NCI-H2107 treated with DMSO at 0.1 percent for 48 hours (cell line): ENCODE measurements at regions not wholly inside any gene's neighbourhood (a gene's known extent, or its start where the extent isn't known, plus 50 kb on each side); places are given as distances from the start of the nearest gene placed in this dataset.

Source experiments
- DNase-seq: peaks from one replicate; lab custom pipeline; 2025; ENCODE audit not compliant: unreplicated experiment; lab: John Stamatoyannopoulos, UW

- DNase-seq = no peak
Observed at GRCh38 chr10:21068026-21068656, 171.0 kb upstream of the NEBL start.

GRCh38 chr10:21065621-21066248 is 168.6 kb upstream of the NEBL start:
- no peak for DNase-seq

DNA sequence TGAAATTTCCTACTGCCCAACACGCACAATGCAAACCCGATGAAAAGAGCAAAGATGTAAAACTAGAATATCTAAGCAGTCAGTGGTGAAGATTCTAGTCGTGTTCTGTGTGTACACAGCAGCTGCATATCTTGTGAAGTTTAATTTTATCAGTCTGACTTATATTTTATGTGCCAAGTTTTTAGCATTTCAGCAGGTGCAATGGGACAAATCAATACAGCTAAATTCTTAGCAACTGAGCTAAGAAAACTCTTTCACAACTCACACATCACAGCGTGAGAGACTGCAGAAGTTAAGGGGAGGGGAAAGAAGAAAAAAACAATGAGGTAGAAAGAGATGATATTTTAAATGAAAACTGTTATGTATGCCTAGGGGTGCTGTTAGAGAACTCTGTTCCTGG is 164.9 kb upstream of the NEBL start:
- no peak for DNase-seq

GRCh38 chr10:21061184-21061583 is 164.1 kb upstream of the NEBL start:
- no peak for DNase-seq

DNA sequence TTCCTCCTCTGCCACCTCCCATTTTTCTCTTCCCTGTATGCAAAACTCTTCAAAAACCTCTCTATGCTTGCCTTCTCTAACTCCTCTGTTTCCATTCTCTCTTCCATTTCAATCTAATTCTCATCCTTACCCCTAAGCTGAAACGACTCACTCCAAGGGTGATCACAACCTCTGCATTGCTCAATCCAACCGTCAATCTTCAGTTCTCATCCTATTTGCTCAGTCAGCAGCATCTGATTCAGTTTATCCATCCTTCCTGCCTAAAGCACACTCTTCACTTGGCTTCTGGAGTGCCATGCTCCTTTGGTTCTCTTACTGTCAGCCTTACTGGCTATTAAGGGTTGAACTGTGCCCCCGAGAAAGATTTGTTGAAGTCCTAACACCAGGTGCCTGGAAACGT is 163.5 kb upstream of the NEBL start:
- DNase-seq = no peak

GRCh38 chr10:21057989-21058388 is 160.9 kb upstream of the NEBL start:
- no peak for DNase-seq

DNA sequence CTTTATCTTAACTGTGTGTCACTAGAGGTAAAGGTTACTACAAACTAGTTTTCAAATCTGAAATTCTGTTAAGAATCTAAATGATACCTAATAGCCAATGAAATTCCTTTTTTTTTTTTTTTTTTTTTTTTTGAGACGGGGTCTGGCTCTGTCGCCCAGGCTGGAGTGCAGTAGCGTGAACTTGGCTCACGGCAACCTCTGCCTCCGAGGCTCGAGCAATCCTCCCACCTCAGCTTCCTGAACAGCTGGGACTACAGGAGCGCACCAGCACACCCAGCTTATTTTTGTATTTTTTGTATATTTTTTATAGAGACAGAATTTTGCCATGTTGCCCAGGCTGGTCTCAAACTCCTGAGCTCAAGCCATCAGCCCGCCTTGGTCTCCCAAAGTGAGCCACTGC is 160.3 kb upstream of the NEBL start:
- no peak for DNase-seq

- no peak for DNase-seq
Observed at GRCh38 chr10:21056461-21056860, 159.3 kb upstream of the NEBL start.

DNA sequence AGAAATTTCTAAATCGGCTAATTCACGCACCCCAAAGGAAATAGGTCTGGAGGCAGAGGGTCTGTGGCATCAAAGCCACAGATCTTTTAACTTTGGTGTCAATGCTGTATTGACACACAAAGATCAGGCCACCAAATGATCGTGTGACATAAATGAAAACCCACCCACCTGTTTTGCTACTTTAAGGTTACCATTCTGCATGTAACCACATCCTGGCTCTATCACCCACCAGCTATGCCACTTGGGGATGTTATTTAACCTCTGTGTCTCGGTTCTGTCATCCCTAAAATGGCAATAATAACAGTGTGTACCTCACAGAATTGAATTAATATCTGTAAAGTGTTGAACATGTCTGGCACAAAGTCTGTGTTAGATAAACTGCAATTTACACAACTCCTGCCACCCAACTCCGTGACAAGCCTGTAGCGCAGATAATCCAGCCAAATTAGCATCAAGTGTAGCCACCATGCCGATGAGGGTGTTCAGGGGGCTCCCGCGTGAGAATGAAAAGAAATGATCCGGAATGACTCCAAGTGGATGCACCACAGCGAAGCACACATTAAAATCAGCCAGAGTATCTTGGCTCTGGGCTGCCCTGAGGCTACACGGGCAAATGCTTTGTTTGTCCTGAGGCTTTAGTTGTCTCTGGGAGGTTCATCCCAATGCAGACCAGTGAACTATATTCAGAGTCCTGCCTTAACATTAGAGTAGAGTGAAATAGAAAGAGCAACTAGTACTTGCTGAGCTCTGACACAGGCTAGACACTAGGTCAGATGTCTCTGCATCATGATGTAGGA is 158.4 kb upstream of the NEBL start:
- no peak for DNase-seq

DNA sequence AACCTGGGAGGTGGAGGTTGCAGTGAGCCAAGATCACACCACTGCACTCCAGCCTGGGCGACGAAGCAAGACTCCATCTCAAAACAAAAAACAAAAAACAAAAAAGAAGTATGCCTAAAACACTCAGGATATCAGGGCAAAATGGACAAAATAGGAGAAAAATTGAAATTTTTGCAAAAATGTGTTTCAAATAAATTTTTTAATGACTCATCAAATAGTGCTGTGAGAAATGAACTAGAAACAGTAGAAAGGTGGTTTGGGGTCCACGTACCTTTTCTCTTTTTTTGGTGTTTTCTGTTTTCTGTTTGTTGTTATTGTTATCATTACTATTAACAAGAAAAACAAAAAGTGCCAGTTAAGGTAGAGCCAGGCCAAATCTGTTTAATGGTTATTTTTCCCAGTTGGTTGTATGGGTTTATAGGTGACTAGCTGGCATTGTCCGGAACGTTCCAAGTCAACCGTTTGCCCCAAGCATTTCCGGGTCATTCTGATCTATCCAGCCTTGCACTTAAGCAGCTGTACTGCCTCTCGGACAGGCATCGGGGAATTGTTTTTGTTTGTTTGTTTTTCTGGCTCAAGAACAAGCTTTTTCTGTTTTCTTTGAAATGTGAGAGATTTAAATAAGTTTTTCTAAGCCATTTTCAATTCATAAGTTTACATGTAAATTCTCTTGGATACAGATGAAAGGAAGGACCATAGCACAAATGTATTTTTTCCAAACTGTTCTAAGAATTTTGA is 157.0 kb upstream of the NEBL start:
- DNase-seq = no peak

GRCh38 chr10:21052709-21053104 is 155.6 kb upstream of the NEBL start:
- DNase-seq = no peak

DNA sequence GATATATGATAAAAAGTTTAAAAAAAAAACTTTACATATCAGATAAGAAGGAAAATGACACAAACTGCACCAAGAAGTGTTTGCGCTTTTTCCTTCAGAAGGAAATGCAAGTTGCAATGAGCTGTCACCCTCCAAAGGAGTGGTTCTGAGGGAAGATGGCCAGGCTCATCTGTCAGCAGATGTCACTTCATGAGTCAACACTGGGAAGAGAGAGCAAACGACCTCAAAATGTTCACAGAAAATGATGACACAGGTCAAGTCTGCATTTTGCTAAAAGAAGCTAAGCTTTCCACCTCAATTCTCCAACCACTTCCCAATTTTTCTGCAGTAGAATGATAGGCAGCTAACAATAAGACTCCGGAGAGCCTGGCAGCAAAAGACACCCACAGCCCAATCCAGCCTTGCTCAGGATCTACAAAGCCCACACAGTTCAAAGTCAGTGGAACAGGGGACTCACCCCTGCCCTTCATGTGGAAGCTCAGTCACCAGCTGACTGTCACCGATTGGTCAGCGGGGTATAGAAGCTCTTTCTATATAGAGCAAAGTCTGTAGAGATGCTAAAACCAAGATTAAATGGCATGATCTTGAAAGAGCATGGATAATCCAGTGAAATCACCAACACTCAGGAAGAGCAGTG is 155.1 kb upstream of the NEBL start:
- no peak for DNase-seq

DNA sequence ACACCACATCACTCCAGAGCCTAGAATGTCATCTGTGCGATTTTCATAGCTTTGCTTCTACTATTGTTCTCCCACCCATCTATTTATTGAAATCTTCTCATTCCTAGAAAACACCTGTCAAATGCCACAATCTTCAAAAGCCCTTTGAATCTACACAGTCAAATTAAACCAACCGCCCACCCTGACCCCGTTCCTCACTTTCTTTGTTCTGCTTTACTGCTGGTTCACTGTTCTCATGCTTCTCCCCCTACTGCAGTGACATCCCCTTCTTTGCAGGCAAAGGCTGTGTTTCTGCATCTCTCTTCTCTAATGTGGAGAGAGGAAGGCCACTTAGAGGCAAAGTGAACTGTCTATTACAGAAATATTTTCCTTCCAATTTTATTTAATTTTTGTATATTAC is 152.4 kb upstream of the NEBL start:
- no peak for DNase-seq

DNA sequence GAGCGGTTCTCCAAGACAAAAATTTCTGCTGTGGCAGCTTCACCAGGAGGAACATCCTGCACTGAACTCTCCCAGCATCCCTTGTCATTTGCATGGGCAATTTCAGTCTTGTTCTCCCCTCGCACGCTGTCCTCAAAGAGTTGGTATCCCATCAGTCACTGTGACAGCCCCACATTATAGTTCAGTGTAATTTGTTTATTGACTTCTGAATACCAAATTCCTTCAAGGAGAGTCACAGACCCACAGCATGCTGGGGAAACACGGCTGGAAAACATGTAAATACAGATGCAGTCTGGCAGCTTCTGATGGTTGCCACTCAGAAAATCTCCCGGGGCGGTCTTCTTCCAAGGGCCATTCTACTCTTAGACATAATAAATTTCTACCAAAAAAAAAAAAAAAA is 151.0 kb upstream of the NEBL start:
- no peak for DNase-seq

DNA sequence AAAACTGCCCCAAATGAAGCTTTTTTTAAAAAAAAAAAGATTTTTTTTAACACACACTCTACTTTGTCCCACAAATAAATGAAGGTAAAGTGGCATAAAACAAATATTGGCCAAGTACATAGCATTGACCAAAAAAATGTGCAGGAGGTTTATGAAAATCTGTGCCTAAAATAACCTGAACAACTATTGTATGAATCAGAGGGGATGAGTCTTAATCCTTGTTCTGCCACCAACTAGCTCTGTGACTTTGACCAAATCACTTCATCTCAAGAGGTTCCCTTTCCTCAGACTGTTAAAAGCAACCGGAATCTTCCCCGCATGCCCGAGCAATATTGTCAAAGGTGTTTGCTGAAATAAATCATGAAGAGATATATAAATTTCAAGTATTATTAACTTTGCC is 150.4 kb upstream of the NEBL start:
- DNase-seq = no peak

DNA sequence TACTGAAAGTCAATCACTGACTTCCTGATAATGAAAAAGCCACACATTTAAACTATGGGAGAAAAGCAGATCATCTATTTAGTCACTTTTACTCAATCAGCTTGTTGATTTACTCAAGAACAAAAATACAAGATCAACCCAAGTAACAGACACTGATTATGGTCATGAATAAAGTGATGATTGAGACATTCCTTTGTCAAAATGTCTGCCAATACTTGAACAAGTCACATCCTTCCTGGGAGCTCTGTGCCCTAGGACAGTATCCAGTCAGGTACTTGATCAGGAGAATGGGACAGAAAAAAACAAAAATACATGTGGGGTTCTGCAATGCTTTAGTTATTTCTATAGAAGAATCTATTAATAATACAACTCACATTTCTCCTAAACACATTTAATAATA is 150.0 kb upstream of the NEBL start:
- DNase-seq = no peak

DNA sequence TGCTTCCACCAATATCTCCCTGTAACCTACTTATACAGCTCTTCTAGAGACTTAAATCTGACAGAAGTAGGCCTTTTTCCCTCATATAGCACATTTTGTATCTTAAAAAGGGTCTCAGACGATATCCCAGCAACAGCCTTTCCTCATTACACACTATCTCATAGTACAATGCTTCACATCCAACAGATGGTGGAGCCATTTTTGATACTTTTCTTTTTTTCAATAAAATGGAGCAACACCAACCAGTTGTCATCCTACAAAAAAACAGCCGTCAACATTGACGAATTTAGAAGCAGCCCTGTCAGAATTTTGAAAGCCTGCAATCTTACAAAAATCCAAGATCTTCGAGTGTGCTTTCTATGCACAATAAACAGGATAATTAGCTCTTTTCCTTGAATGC is 145.9 kb upstream of the NEBL start:
- no peak for DNase-seq

- DNase-seq = no peak
Observed at GRCh38 chr10:21042536-21042935, 145.4 kb upstream of the NEBL start.

- DNase-seq = no peak
Observed at GRCh38 chr10:21041763-21042458, 144.8 kb upstream of the NEBL start.

GRCh38 chr10:21039721-21040120 is 142.6 kb upstream of the NEBL start:
- no peak for DNase-seq

DNA sequence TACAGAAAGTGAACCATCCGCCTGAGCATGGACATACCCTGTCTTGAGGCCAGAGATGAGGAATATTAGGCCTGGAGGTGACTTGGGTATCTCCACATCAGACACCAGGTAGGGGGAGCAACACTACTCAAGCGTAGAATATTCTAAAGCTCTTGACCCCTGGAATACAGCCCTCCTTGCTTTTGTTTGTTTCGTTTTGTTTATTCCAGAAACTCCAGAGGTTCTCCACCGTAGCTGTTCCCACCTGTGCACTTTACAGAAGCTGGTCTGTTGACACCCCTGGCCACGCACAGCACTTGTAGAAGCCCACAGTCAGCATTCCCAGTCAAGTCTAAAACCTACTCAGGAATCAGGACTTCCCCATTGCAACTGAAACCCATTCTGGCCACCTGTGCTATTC is 139.6 kb upstream of the NEBL start:
- no peak for DNase-seq
